H1 (cell line): ENCODE measurements at regions not wholly inside any gene's neighbourhood (a gene's known extent, or its start where the extent isn't known, plus 50 kb on each side); places are given as distances from the start of the nearest gene placed in this dataset.

ENCODE experiments used
- CTCF ChIA-PET: fragments of 300-600 bp; sonication (Branson Sonifier 250); formaldehyde crosslinking; loops from one replicate; lab custom pipeline; 2021; ENCODE audit not compliant: partially characterized antibody; lab: Charles Lee
- POLR2A ChIA-PET: fragments of 300-600 bp; sonication (Branson Sonifier 250); formaldehyde crosslinking; loops from one replicate; lab custom pipeline; 2021; ENCODE audit warnings: inconsistent platforms; ENCODE audit not compliant: partially characterized antibody; lab: Charles Lee
- DNase-seq, 2 experiments: peaks; one replicate each; pipeline versions ENCODE4 v3.0.0 to v3.0.0-alpha.2; 2010 to 2022; ENCODE audit warnings: low spot score in 2 of 2, low read depth in 1 of 2, mixed read lengths in 1 of 2
- FAIRE-seq: peaks from 2 replicates; lab custom pipeline; 2011; peaks lifted over from hg19 to GRCh38; lab: Jason Lieb, UNC
- H2AFZ ChIP-seq: 2 replicates; pipeline ENCODE4 v1.8.1; 2012; ENCODE audit warnings: low read length, inconsistent platforms
- H2AK5ac ChIP-seq: 2 replicates; pipeline ENCODE4 v1.6.1; 2013; ENCODE audit warnings: low read depth, low read length
- H2BK120ac ChIP-seq: replicated peaks from 2 replicates; pipeline ENCODE3; 2013; ENCODE audit warnings: low read depth, low read length, inconsistent platforms
- H2BK12ac ChIP-seq: 2 replicates; pipeline ENCODE4 v1.6.1; 2013; ENCODE audit warnings: low read depth, low read length
- H2BK15ac ChIP-seq: 2 replicates; pipeline ENCODE4 v1.6.1; 2013; ENCODE audit warnings: low read length
- H2BK20ac ChIP-seq: 2 replicates; pipeline ENCODE4 v1.6.1; 2013; ENCODE audit warnings: low read length
- H2BK5ac ChIP-seq: 2 replicates; pipeline ENCODE4 v1.6.1; 2013; ENCODE audit warnings: low read depth, low read length
- H3K14ac ChIP-seq: 2 replicates; pipeline ENCODE4 v1.6.1; 2013; ENCODE audit warnings: inconsistent platforms; ENCODE audit not compliant: insufficient read length
- H3K18ac ChIP-seq: 2 replicates; pipeline ENCODE4 v1.6.1; 2013; ENCODE audit warnings: low read length; ENCODE audit errors: extremely low read depth
- H3K23ac ChIP-seq: 2 replicates; pipeline ENCODE4 v1.6.1; 2013; ENCODE audit warnings: inconsistent platforms; ENCODE audit not compliant: insufficient read length
- H3K23me2 ChIP-seq: 2 replicates; pipeline ENCODE4 v1.6.1; 2013; ENCODE audit warnings: low read depth, low read length
- H3K27ac ChIP-seq: 2 replicates; pipeline ENCODE4 v1.6.1; 2011; ENCODE audit warnings: low read depth, low read length, inconsistent platforms
- H3K27me3 ChIP-seq, 4 experiments: replicated peaks in 1 of 4; 1 replicate in 1 of 4; 2 replicates in 3 of 4; pipeline versions ENCODE4 v1.6.1 to v1.8.1; 2011 to 2013; ENCODE audit warnings: low read length in 3 of 4, mild to moderate bottlenecking in 3 of 4, inconsistent platforms in 2 of 4, mixed read lengths in 2 of 4, moderate library complexity in 1 of 4; ENCODE audit not compliant: control insufficient read depth in 3 of 4, insufficient read depth in 3 of 4; ENCODE audit errors: extremely low read depth in 1 of 4
- H3K36me3 ChIP-seq, 4 experiments: 2 replicates each; pipeline versions ENCODE4 v1.6.1 to v1.8.1; 2011 to 2013; ENCODE audit warnings: mild to moderate bottlenecking in 4 of 4, low read length in 3 of 4, moderate library complexity in 2 of 4, control low read depth in 1 of 4, inconsistent platforms in 1 of 4; ENCODE audit not compliant: insufficient read depth in 4 of 4, control insufficient read depth in 2 of 4
- H3K4ac ChIP-seq: replicated peaks from 2 replicates; pipeline ENCODE3; 2013; ENCODE audit warnings: low read length, low read depth, mixed read lengths, inconsistent platforms; ENCODE audit not compliant: insufficient read length
- H3K4me1 ChIP-seq, 4 experiments: replicated peaks in 1 of 4; 1 replicate in 1 of 4; 2 replicates in 3 of 4; pipeline versions ENCODE4 v1.6.1 to v1.8.1; 2011 to 2013; ENCODE audit warnings: low read length in 3 of 4, inconsistent platforms in 2 of 4, mixed read lengths in 1 of 4; ENCODE audit not compliant: insufficient read depth in 4 of 4, control insufficient read depth in 3 of 4
- H3K4me2 ChIP-seq, 2 experiments: 2 replicates each; pipeline versions ENCODE4 v1.6.1 to v1.8.1; 2011 to 2013; ENCODE audit warnings: low read depth in 2 of 2, low read length in 2 of 2, control low read depth in 1 of 2, inconsistent platforms in 1 of 2, mild to moderate bottlenecking in 1 of 2; ENCODE audit not compliant: insufficient read depth in 1 of 2
- H3K4me3 ChIP-seq, 4 experiments: fragments of 200-600, 300-600 bp in 1 of 4; sonication (generic), shearing (Covaris generic), sonication (Bioruptor Twin) in 1 of 4; 2 replicates each; pipeline versions ENCODE4 v1.5.1 to v1.8.1; 2011 to 2016; ENCODE audit warnings: low read length in 4 of 4, low read depth in 3 of 4, control low read depth in 2 of 4, inconsistent platforms in 2 of 4, mild to moderate bottlenecking in 2 of 4, mixed read lengths in 1 of 4, moderate library complexity in 1 of 4; ENCODE audit not compliant: insufficient read depth in 2 of 4; ENCODE audit errors: extremely low read depth in 1 of 4
- H3K56ac ChIP-seq: replicated peaks from 2 replicates; pipeline ENCODE3; 2013; ENCODE audit warnings: low read depth, mild to moderate bottlenecking, mixed read lengths, low read length, inconsistent platforms; ENCODE audit not compliant: insufficient read length
- H3K79me1 ChIP-seq: 2 replicates; pipeline ENCODE4 v1.6.1; 2013; ENCODE audit warnings: low read depth, low read length, control low read depth
- H3K79me2 ChIP-seq, 2 experiments: 2 replicates each; pipeline versions ENCODE4 v1.6.1 to v1.8.1; 2012 to 2013; ENCODE audit warnings: low read length in 2 of 2, mild to moderate bottlenecking in 2 of 2, inconsistent platforms in 1 of 2; ENCODE audit not compliant: insufficient read depth in 2 of 2, control insufficient read depth in 1 of 2
- H3K9ac ChIP-seq, 4 experiments: replicated peaks in 1 of 4; 1 replicate in 1 of 4; 2 replicates in 3 of 4; pipeline versions ENCODE4 v1.6.1 to v1.8.1; 2011 to 2013; ENCODE audit warnings: low read depth in 3 of 4, low read length in 3 of 4, control low read depth in 2 of 4, mild to moderate bottlenecking in 2 of 4, moderate library complexity in 2 of 4, inconsistent platforms in 1 of 4; ENCODE audit errors: extremely low read depth in 1 of 4
- H3K9me3 ChIP-seq, 2 experiments: 2 replicates each; pipeline versions ENCODE4 v1.6.1 to v1.8.1; 2012 to 2013; ENCODE audit warnings: mild to moderate bottlenecking in 2 of 2, moderate library complexity in 2 of 2, control low read depth in 1 of 2, inconsistent platforms in 1 of 2, low read depth in 1 of 2, low read length in 1 of 2, mixed read lengths in 1 of 2; ENCODE audit not compliant: insufficient read depth in 2 of 2
- H4K20me1 ChIP-seq, 2 experiments: replicated peaks in 1 of 2; 2 replicates each; pipeline versions ENCODE3 to v1.8.1; 2011 to 2013; ENCODE audit warnings: inconsistent platforms in 2 of 2, low read length in 2 of 2, mild to moderate bottlenecking in 1 of 2; ENCODE audit not compliant: insufficient read depth in 2 of 2, control insufficient read depth in 1 of 2
- H4K5ac ChIP-seq: 2 replicates; pipeline ENCODE4 v1.6.1; 2013; ENCODE audit warnings: low read length, low read depth, mixed read lengths, inconsistent platforms; ENCODE audit not compliant: insufficient read length
- H4K8ac ChIP-seq: 2 replicates; pipeline ENCODE4 v1.8.0; 2013; ENCODE audit warnings: mild to moderate bottlenecking, moderate library complexity, low read length, inconsistent platforms; ENCODE audit not compliant: insufficient read depth; ENCODE audit errors: extremely low read depth
- H4K91ac ChIP-seq: replicated peaks from 2 replicates; pipeline ENCODE3; 2013; ENCODE audit warnings: low read length, mixed read lengths, inconsistent platforms; ENCODE audit not compliant: insufficient read length
- CEBPB ChIP-seq: IDR thresholded peaks from 2 replicates; pipeline ENCODE4 v1.6.1; 2012; ENCODE audit warnings: low read depth, low read length
- CHD2 ChIP-seq: IDR thresholded peaks from 2 replicates; pipeline ENCODE4 v1.6.1; 2012; ENCODE audit warnings: low read length, improper control_type of control experiment
- EZH2 ChIP-seq: fragments of 200-600 bp; sonication (generic); IDR thresholded peaks from 2 replicates; pipeline ENCODE4 v1.7.1; 2012; ENCODE audit warnings: low read depth, mild to moderate bottlenecking, moderate library complexity, low read length, inconsistent platforms; ENCODE audit not compliant: severe bottlenecking
- GTF2F1 ChIP-seq: IDR thresholded peaks from 2 replicates; pipeline ENCODE4 v1.6.1; 2012; ENCODE audit warnings: low read depth, low read length, improper control_type of control experiment, borderline replicate concordance
- HDAC6 ChIP-seq: IDR thresholded peaks from one replicate; pipeline ENCODE4 v1.7.1; 2012; ENCODE audit warnings: low read depth, mild to moderate bottlenecking, inconsistent platforms, low read length, moderate library complexity
- KDM1A ChIP-seq: fragments of 200-600, 300-600 bp; sonication (generic); IDR thresholded peaks from 2 replicates; pipeline ENCODE4 v1.7.1; 2016; ENCODE audit warnings: mild to moderate bottlenecking, low read length, borderline replicate concordance
- NANOG ChIP-seq: IDR thresholded peaks from 2 replicates; pipeline ENCODE4 v1.6.1; 2011; ENCODE audit warnings: low read length, low read depth, mild to moderate bottlenecking, inconsistent platforms; ENCODE audit not compliant: insufficient read depth, poor library complexity, severe bottlenecking
- SP1 ChIP-seq: IDR thresholded peaks from 2 replicates; pipeline ENCODE4 v1.6.1; 2011; ENCODE audit warnings: low read depth, low read length
- WGBS, 2 experiments: shearing (Covaris generic) in 1 of 2; methylation state at CpG; one replicate each; pipeline versions ENCODE4 v1.1.6 to v1.1.7; 2013 to 2015; ENCODE audit warnings: low lambda C conversion rate in 2 of 2, mixed read lengths in 2 of 2, inconsistent platforms in 1 of 2, low coverage in 1 of 2, missing lambda C conversion rate in 1 of 2; ENCODE audit not compliant: insufficient replicate concordance in 2 of 2, insufficient coverage in 1 of 2, insufficient read length in 1 of 2; ENCODE audit errors: extremely low coverage in 1 of 2, missing lambda C conversion rate in 1 of 2; 5-methylcytosine and 5-hydroxymethylcytosine counted together

GRCh38 chr1:170866646-170867045, 68.7 kb upstream of the MROH9 start:
- Histone ChIP-seq H3K27ac (no peak overlapping the region), H3K9me3 (no peaks in the 10 kb centered on the region), H2BK20ac (no peak overlapping the region), H2AFZ (no peak overlapping the region), H3K4me2 (no peak overlapping the region), H2BK120ac (no peak overlapping the region), H3K36me3 (no peaks in the 10 kb centered on the region)
- CTCF ChIA-PET: no interaction called here
- no peak for FAIRE-seq
- TF ChIP-seq NANOG (no peak), CEBPB (no peak), KDM1A (no peak), SP1 (no peak), GTF2F1 (no peak), CHD2 (no peak), HDAC6 (no peak), EZH2 (no peak)
- TF ChIP-seq, all 59 proteins: peak for 0
- H3K18ac ChIP-seq: no peak overlapping the region
- H2BK5ac ChIP-seq: no peak overlapping the region
- H3K23me2 ChIP-seq: no peaks in the 10 kb centered on the region
- no peak overlapping the region for H2BK12ac ChIP-seq
- H3K4me1 ChIP-seq: no peaks in the 10 kb centered on the region
- H4K5ac ChIP-seq: no peak overlapping the region
- H3K27me3 ChIP-seq: peaks cover 0 to 1% (median 0%) of the 10 kb centered on the region in 4 experiments; a peak in 1 of 7 replicates
- 93% methylated on average over 1 of the region's 1 CpG; no CpG with 5 or more reads in 1 of the 2 experiments for WGBS, 2 experiments
- no peak overlapping the region for H2AK5ac ChIP-seq
- H3K4me3 ChIP-seq: no peak overlapping the region
- H3K14ac ChIP-seq: no peak overlapping the region
- no peaks in the 10 kb centered on the region for H4K20me1 ChIP-seq
- POLR2A ChIA-PET: no interaction called here
- no peak overlapping the region for H3K56ac ChIP-seq
- no peak overlapping the region for H3K9ac ChIP-seq
- H4K8ac ChIP-seq: no peak overlapping the region
- H2BK15ac ChIP-seq: no peak overlapping the region
- no peak overlapping the region for H4K91ac ChIP-seq
- no peak overlapping the region for H3K23ac ChIP-seq
- no peak overlapping the region for H3K4ac ChIP-seq
- H3K79me1 ChIP-seq: no peaks in the 10 kb centered on the region
- H3K79me2 ChIP-seq: no peaks in the 10 kb centered on the region
- DNase-seq: no peak
